ENCODE measurements at regions not wholly inside any gene's neighbourhood (a gene's known extent, or its start where the extent isn't known, plus 50 kb on each side); places are given as distances from the start of the nearest gene placed in this dataset.

DNA sequence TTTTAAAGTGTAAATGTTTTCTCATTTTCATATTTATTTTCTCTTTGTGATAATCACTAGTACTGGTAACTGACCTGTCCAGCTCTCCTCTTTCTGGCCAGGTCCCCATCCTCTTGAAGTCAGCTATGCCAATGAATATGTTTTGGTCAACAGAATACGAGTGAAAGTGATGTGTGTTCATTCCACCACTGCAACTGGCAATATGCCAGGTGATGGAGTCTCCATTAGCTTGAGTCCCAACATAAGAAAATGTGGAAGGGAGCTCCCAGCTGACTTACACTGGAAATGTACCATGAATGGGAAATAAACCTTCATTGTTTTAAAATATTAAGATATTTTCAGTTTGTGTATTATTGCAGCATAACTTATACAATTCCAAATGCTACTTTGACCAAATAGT lies 75.8 kb downstream of the CCDC34 start:
- no peak for DNase-seq (ENCODE audit: low read depth, low spot score)

GRCh38 chr11:27285761-27286160 lies 77.3 kb downstream of the CCDC34 start:
- DNase-seq (ENCODE audit: low read depth, low spot score), result no peak

GRCh38 chr11:27282806-27283205 lies 80.2 kb downstream of the CCDC34 start:
- no peak for DNase-seq (ENCODE audit: low read depth, low spot score)

- peak; percentile 92 for DNase-seq (ENCODE audit: low read depth, low spot score)
Measured at GRCh38 chr11:27281740-27282590, 81.0 kb downstream of the CCDC34 start.

GRCh38 chr11:27281276-27281675 lies 81.7 kb downstream of the CCDC34 start:
- no peak for DNase-seq (ENCODE audit: low read depth, low spot score)

DNA sequence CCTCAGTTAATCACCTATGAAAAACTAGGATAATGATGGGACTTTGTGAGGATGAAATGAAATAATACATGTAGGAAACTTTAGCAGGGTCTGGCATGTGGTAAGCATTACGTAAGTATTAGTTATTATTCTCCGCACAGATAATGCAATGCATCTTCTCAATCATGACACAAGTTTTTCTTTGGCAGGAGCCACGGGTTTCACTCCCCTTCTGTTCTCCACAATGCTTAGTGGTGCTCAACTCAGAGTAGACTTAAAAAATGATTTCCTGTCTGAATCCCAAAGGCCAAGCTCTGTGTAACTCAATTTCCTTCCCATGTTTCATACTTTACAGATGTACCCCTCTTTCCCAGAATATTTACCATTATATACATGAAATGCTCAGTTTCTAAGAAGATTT lies 82.9 kb downstream of the CCDC34 start:
- no peak for DNase-seq (ENCODE audit: low read depth, low spot score)

DNA sequence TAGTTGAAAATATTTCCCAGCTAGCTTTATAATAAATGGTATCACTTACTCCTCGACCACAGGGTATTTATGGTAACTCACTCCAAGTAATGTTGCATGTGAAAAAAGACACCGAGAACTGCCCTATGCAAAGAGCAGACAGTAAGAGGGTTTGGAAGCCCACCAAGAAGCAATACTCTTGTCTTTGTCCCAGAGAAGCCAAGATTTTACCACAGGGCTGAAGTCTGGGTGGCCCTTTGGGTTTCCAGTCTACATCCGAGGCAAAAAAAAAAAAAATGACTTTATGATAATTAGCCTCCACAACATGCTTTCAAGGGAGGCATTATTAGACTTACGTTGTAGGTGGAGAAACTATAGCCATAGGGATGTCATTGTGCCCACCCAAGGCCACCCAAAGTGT lies 83.6 kb downstream of the CCDC34 start:
- no peak for DNase-seq (ENCODE audit: low read depth, low spot score)

DNA sequence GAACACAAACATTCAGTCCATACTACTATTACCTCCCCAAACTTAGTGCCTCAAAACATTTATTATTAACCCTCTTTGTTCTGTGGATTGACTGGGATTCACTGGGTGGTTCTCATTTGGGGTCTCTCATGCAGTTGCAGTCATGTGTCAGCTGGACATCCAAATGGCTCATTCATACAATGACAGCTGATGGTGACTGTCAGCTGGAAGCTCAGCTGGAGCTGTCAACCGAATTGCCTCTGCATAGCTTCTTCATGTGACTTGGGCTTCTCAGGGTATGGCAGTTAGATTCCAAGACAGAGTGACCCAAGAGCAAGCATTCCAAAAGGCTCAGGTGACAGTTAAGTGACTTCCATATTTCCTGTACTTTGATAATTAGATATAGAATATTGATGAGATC lies 85.2 kb downstream of the CCDC34 start:
- DNase-seq (ENCODE audit: low read depth, low spot score), result no peak

DNA sequence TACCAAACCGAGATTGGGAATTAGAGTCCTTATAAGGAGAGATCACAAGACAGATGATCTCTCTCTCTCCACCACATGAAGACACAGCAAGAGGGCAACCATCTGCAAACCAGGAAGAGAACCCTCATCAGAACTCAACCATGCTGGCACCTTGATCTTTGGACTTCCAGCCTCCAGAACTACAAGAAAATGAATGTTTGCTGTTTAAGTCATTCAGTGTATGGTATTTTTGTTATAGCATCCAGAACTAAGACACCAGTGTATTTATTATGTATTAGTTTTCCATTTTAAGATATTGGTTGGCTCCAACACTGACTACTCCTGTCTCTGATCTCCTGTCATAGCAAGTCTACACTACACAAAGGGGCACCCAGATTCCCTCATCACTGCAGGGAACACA lies 86.9 kb downstream of the CCDC34 start:
- DNase-seq (ENCODE audit: low read depth, low spot score), result no peak

DNA sequence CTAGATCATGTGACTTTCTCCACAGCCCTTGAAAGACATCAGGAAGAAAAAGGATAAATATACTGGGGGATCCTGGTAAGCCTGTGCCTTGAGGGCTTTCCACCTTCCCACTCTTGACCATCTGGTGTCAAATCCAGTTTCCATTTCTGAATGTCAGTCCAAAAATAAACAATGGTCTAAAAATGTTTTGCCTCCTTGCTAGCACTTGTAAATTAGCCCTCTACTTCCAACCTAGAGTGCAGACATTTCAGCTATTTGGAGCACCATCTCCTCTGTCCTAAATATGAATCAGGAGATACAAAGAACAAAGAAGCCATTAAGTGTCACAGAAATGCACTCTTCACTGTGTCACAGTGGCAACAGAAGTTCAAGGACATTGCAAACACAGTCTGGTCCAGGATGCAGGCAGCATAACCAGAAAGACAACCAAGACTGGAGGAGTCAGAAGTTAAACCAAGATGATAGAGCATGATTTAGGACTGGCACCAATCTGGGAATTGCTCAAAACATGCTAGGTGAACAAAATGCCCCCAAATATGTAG lies 88.1 kb downstream of the CCDC34 start:
- DNase-seq (ENCODE audit: low read depth, low spot score), result no peak

- DNase-seq (ENCODE audit: low read depth, low spot score), result no peak
Measured at GRCh38 chr11:27266125-27266524, 96.9 kb downstream of the CCDC34 start.

DNA sequence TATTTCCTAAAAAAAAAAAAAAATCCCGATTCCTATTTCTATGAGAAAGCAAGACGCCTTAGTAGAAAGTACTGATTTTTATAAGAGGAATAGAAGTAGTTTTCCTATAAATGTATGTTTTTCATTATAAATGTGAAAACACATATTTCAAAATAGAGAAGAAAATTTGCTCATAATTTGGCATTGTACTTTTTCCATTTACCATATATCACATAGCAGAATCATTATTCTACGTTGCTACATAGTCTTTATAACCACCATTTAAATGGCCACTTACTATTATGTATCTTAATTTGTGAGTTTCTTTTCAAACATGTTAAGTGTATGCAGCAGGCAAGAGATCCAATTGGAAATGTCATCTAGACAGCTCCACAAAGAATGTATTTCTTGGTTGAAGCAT lies 99.0 kb downstream of the CCDC34 start:
- no peak for DNase-seq (ENCODE audit: low read depth, low spot score)

DNA sequence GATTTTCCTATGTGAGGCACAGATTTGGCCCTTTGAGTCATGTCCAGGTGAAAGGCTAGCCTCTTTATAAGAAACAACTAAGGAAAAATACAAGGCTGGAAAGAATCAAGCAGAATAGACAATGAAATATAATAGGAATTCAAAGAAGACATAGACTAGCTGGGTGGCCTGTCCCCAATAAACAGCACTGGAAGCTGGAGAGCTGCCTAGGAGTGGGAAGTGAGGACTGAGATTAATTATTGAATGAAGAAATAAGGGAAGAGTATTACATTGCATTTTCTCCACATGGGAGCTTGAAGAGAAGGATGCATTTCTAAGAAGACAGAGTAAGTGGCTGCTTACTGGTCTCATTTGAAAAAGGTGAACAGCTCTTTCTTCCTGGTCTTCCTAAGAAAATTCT lies 100.0 kb downstream of the CCDC34 start:
- no peak for DNase-seq (ENCODE audit: low read depth, low spot score)

DNA sequence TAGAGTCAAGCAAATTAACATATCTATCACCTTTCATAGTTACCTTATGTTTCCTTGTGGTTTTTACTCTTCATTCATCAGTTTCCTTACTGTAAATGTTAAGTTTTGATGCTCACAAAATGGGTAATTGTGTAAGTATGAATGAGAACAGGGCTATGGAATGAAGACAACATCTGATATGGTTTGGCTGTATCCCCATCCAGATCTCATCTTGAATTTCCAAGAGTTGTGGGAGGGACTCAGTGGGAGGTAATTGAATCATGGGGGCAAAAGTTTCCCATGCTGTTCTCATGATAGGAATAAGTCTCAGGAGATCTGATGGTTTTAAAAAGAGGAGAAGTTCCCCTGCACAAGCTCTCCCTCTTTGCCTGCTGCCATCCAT lies 107.6 kb downstream of the CCDC34 start:
- DNase-seq (ENCODE audit: low read depth, low spot score), result no peak

- no peak for DNase-seq (ENCODE audit: low read depth, low spot score)
Measured at GRCh38 chr11:27254744-27255446, 108.1 kb downstream of the CCDC34 start.

DNA sequence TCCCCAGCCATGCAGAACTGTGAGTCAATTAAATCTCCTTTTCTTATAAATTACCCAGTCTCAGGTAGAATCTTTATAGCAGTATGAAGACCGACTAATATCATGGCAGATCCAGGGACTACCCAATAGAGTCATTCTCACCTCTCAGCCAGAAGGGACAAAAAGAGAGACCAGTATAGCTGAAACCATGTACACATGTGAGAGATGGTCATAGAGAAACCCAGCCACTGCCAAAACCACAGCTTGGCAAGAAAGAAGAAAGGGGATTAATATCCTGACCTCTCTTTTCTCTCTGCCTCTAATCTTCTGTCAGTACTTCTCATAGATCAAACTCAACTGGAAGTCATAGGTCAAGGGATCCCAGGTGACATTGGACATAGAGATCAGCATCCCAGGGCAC lies 109.8 kb downstream of the CCDC34 start:
- no peak for DNase-seq (ENCODE audit: low read depth, low spot score)

DNA sequence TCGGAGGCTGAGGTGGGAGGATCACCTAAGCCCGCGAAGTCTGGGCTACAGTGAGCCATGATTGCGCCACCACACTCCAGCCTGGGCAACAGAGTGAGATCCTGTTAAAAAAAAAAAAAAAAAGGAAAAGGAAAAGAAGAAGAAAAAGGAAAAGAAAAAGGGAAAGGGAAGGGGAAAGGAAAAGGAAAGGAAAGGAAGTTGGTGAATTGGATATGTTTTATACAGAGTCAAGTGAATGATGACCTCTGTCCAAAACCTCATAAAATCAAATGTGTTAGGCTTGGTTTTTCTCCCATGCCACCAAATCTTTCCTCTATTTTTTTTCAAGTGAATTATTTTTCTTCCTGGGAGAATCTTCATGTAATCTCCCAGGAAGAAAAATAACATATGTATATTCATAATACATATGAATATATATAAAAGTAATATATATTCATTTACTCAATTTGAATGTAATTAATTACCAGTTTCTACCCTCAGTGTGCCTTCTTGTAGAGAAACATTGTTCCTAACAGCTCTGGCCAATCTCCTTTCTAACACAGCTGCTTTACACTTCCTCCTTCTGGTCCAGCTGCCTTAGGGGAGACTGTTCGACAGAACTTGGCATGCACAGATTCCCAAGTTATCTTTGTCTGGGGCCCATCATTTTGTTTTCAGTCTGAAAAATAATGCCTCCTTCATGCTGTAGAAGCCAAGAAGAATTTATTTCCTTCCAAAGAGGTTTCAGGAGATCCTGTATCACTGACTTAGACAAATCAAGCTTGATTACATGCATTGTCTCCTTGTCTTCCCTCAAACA lies 111.9 kb downstream of the CCDC34 start:
- DNase-seq (ENCODE audit: low read depth, low spot score), result no peak

DNA sequence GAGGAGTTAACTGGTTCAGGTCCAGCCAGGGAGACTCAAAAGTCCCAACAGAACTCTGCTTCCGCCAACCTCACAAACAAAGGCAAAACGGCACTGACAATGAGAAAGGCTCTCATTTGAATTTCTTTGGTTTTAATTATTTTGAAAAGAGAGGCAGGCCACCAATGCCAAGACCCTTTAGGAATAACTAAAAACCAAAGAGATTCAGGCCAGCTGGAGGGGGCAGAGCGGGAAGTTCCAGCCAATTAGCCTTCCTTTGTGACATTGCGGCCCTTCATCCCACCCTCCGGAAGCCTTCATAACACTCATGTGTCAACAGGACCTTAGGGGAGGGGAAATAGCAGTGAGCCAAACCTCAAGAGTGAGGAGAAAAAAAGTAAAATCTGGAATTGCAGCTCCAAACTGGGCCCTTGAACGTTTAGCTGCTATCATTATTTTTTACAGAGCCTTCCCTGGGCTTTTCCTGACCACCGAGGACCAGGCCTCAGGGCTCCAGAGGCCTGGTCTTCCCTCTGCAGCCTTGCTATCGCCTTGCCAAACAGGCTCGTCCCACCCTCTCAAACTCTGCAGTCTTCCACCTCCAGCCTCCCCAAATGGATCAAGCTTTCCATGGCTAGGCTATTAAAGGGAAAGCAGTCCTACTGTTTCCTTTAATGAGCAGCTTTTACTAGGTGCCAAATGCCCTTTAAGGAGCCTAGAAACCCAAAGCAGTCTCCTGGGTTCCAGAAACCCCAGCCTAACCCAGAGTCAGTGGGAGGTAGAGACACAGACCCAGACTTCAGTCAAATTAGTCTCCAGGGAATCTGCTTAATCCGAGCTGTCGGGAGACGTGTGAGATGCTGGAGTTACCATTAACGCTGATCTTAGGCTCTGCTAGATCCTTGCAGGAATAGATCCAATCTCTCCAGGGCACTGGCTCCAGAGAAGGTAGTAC lies 114.2 kb downstream of the CCDC34 start:
- DNase-seq (ENCODE audit: low read depth, low spot score), result no peak

GRCh38 chr11:27247660-27248059 lies 115.4 kb downstream of the CCDC34 start:
- no peak for DNase-seq (ENCODE audit: low read depth, low spot score)

- DNase-seq (ENCODE audit: low read depth, low spot score), result no peak
Measured at GRCh38 chr11:27246925-27247324, 116.1 kb downstream of the CCDC34 start.

DNA sequence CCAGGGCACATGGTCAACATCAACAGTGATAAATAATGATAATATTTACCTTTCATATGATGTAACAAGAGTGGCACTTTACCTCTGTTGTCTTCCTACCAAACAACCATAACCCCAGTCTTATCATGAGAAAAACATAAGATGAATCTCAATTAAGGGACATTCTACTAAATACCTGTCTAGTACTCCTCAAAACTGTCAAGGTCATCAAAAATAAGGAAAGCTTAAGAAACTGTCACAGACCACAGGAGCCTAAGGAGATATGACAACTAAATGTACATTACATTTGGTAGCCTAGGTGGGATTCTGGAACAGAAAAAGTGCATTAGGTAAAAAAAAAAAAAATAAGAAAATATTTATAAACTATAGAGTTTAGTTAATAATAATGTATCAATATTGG lies 118.1 kb downstream of the CCDC34 start:
- no peak for DNase-seq (ENCODE audit: low read depth, low spot score)

Data from pulmonary artery endothelial cell (primary cell).